ENCODE measurements at regions not wholly inside any gene's neighbourhood (a gene's known extent, or its start where the extent isn't known, plus 50 kb on each side); places are given as distances from the start of the nearest gene placed in this dataset.

DNA sequence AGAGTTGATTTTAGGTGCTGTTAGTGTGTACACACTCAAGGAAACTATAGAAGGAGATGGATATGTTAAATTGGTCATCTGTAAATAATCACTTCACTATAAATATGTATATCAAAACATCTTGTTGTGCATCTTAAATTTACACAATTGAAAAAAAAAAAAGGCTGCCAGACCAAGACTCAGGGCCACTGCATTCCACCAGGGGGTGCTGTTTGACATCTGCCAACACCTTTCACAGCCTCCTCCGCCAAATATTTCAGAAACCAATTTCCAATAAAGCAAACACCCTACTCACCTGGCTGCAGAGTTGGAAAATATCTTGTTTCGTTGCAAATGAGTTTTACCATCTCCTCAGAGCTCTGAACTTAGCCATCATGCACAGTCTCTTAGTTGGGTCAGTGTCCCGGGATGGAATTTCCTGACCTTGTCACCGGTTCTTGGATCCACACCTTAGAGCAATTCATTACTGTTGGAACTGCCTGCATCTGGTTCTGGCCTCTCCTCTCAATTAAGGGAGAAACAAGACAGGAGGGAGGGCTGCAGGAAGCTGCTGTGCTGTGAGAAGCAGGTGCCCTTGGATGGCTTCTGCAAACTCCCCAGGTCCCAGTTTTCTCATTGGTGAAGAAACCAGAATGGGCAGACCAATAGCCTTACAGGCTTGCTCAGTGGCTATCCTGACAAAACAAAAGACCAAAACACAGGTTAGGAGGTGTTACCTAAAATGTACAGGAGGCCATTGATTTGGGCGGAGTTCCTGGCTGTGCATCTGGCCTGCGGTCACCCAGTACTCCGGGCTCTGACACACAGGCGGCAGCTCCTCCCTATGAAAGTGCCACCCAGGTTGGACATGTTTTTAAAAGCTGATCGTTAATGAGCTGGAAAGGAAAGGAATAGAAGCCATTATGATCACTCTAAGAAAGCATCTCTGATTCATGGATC is 746.6 kb downstream of the UQCRFS1 start:
- H3K4me2 ChIP-seq (ENCODE audit: insufficient read depth, low read length) = no peak overlapping the region
- no peaks in the 10 kb centered on the region for H3K9me1 ChIP-seq (replicated peaks; ENCODE audit: control insufficient read depth, extremely low read depth, insufficient read depth, low read length)
- POLR2A ChIA-PET = no interaction called here
- no peak overlapping the region for H2AFZ ChIP-seq (ENCODE audit: low read depth, low read length)
- no peaks in the 10 kb centered on the region for H3K4me1 ChIP-seq (ENCODE audit: control insufficient read depth, extremely low read depth, insufficient read depth, low read length)
- H3K27me3 ChIP-seq (ENCODE audit: control insufficient read depth in 2 of 2, insufficient read depth in 2 of 2, low read length in 2 of 2) = no peaks in the 10 kb centered on the region
- no peaks in the 10 kb centered on the region for H4K20me1 ChIP-seq (replicated peaks; ENCODE audit: control insufficient read depth, extremely low read depth, insufficient read depth, low read length)
- TF ChIP-seq, protein P1, sequence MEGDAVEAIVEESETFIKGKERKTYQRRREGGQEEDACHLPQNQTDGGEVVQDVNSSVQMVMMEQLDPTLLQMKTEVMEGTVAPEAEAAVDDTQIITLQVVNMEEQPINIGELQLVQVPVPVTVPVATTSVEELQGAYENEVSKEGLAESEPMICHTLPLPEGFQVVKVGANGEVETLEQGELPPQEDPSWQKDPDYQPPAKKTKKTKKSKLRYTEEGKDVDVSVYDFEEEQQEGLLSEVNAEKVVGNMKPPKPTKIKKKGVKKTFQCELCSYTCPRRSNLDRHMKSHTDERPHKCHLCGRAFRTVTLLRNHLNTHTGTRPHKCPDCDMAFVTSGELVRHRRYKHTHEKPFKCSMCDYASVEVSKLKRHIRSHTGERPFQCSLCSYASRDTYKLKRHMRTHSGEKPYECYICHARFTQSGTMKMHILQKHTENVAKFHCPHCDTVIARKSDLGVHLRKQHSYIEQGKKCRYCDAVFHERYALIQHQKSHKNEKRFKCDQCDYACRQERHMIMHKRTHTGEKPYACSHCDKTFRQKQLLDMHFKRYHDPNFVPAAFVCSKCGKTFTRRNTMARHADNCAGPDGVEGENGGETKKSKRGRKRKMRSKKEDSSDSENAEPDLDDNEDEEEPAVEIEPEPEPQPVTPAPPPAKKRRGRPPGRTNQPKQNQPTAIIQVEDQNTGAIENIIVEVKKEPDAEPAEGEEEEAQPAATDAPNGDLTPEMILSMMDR (IDR thresholded peaks at IDR 0.05; ENCODE audit: extremely low read depth in 1 of 2, insufficient read depth in 1 of 2, low read depth in 1 of 2, low read length in 2 of 2) = peak; percentile 28 to 65
- TF ChIP-seq POLR2A (IDR thresholded peaks at IDR 0.05; ENCODE audit: low read depth, low read length) = no peak
- BruUV-seq (replicated peaks) = no TSS peak
- dilution Hi-C loops (cut with MboI; ENCODE audit: extremely low pct_ligation_motif_present, low sequenced_read_pairs) = no loop called here
- H3K79me2 ChIP-seq (ENCODE audit: control insufficient read depth, insufficient read depth, low read length) = no peaks in the 10 kb centered on the region
- no peak for DNase-seq (ENCODE audit: low read depth, low spot score)
- CTCF ChIA-PET = no interaction called here
- no peaks in the 10 kb centered on the region for H3K9me3 ChIP-seq (replicated peaks; ENCODE audit: control insufficient read depth, insufficient read depth, low read length)
- peak; percentile 21 for FAIRE-seq
- H3K36me3 ChIP-seq (ENCODE audit: control insufficient read depth in 2 of 2, extremely low read depth in 1 of 2, insufficient read depth in 2 of 2, low read length in 2 of 2) = no peaks in the 10 kb centered on the region
- H3K27ac ChIP-seq (ENCODE audit: insufficient read depth, low read depth, low read length) = no peak overlapping the region
- intact Hi-C loops (cut with micrococcal nuclease) = loop anchor here (1.0 to 2.0 kb wide), 3 partner anchors 244 to 1062 kb away; no protein-coding TSS in a partner anchor
- no peak overlapping the region for H3K4me3 ChIP-seq (replicated peaks in 1 of 3; ENCODE audit: insufficient read depth in 1 of 3, low read depth in 1 of 3, low read length in 3 of 3)
- H3K9ac ChIP-seq (replicated peaks; ENCODE audit: extremely low read depth, insufficient read depth, low read length) = no peak overlapping the region

DNA sequence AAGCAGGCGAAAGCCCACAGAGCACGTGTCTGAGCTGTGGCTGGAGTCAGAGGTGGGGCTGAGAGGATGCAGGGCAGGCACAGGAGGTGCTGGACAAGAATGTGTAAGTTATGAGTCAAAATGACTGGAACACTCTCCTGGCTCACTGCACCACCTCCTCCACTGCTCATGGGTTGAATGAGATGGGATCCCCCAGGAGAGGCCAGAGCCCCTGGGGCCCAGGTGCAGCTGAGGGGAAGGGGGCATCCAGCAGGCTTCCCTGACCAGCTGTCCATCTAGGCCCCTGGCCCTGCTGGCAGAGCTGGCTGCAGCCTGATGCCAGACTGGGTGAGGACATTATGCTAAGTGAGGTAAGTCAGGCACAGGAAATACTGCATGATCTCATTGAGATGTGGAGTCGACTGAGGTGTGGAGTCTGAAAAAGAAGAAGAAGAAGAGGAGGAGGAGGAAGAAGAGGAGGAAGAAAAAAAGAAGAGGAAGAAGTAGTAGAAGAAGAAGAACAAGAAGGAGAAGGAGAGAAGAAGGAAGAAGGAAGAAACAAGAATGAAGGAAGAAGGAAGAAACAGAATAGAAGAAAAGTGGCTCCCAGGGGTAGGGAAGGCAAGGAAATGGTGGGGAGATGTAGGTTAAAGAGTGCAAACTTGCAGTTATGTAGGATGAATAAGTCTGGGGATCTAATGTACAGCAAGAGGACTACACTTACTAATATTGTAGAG is 747.4 kb downstream of the UQCRFS1 start:
- Histone ChIP-seq H3K9ac (replicated peaks; ENCODE audit: extremely low read depth, insufficient read depth, low read length) (no peak overlapping the region), H3K4me2 (ENCODE audit: insufficient read depth, low read length) (no peak overlapping the region), H3K79me2 (ENCODE audit: control insufficient read depth, insufficient read depth, low read length) (no peaks in the 10 kb centered on the region), H3K9me1 (replicated peaks; ENCODE audit: control insufficient read depth, extremely low read depth, insufficient read depth, low read length) (no peaks in the 10 kb centered on the region), H2AFZ (ENCODE audit: low read depth, low read length) (no peak overlapping the region), H3K4me3 (replicated peaks in 1 of 3; ENCODE audit: insufficient read depth in 1 of 3, low read depth in 1 of 3, low read length in 3 of 3) (no peak overlapping the region), H3K36me3 (ENCODE audit: control insufficient read depth in 2 of 2, extremely low read depth in 1 of 2, insufficient read depth in 2 of 2, low read length in 2 of 2) (no peaks in the 10 kb centered on the region), H3K27me3 (ENCODE audit: control insufficient read depth in 2 of 2, insufficient read depth in 2 of 2, low read length in 2 of 2) (no peaks in the 10 kb centered on the region), H3K4me1 (ENCODE audit: control insufficient read depth, extremely low read depth, insufficient read depth, low read length) (no peaks in the 10 kb centered on the region), H3K9me3 (replicated peaks; ENCODE audit: control insufficient read depth, insufficient read depth, low read length) (no peaks in the 10 kb centered on the region), H3K27ac (ENCODE audit: insufficient read depth, low read depth, low read length) (no peak overlapping the region), H4K20me1 (replicated peaks; ENCODE audit: control insufficient read depth, extremely low read depth, insufficient read depth, low read length) (no peaks in the 10 kb centered on the region)
- no peak for DNase-seq (ENCODE audit: low read depth, low spot score)
- POLR2A ChIA-PET = no interaction called here
- intact Hi-C loops (cut with micrococcal nuclease) = loop anchor here (1.0 to 2.0 kb wide), 3 partner anchors 245 to 1063 kb away; no protein-coding TSS in a partner anchor
- TF ChIP-seq POLR2A (IDR thresholded peaks at IDR 0.05; ENCODE audit: low read depth, low read length) (no peak), GATA2 (IDR thresholded peaks at IDR 0.05; ENCODE audit: insufficient read depth, insufficient read length, low read depth, low read length) (no peak), MYC (IDR thresholded peaks at IDR 0.05; ENCODE audit: low read depth, low read length) (no peak), POLR2AphosphoS5 (IDR thresholded peaks at IDR 0.05; ENCODE audit: insufficient read depth, low read depth, low read length) (no peak), EZH2 (IDR thresholded peaks at IDR 0.05; ENCODE audit: borderline replicate concordance, low read depth, low read length, severe bottlenecking) (no peak), JUN (IDR thresholded peaks at IDR 0.05; ENCODE audit: borderline replicate concordance, insufficient read depth, insufficient read length, low read depth) (no peak)
- TF ChIP-seq, protein P2, sequence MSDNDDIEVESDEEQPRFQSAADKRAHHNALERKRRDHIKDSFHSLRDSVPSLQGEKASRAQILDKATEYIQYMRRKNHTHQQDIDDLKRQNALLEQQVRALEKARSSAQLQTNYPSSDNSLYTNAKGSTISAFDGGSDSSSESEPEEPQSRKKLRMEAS (IDR thresholded peaks at IDR 0.05; ENCODE audit: insufficient read depth, insufficient read length) = no peak
- TF ChIP-seq, protein P1 (IDR thresholded peaks at IDR 0.05; ENCODE audit: extremely low read depth in 1 of 2, insufficient read depth in 1 of 2, low read depth in 1 of 2, low read length in 2 of 2) = no peak
- dilution Hi-C loops (cut with MboI; ENCODE audit: extremely low pct_ligation_motif_present, low sequenced_read_pairs) = no loop called here
- CTCF ChIA-PET = no interaction called here
- no TSS peak for BruUV-seq (replicated peaks)
- no peak for FAIRE-seq

Measured in endothelial cell of umbilical vein (primary cell).